Activated naive CD8-positive, alpha-beta T cell (primary cell): ENCODE measurements at regions not wholly inside any gene's neighbourhood (a gene's known extent, or its start where the extent isn't known, plus 50 kb on each side); places are given as distances from the start of the nearest gene placed in this dataset.
"Not testable (repeated sequence)": the region's sequence is repeated elsewhere in the genome, so short reads cannot be mapped to it uniquely, and the experiment has no call there.

Experiments
- H3K27ac Mint-ChIP-seq: one replicate; pipeline ENCODE4 v1.8.0; 2021; ENCODE audit warnings: mixed read lengths
- H3K27me3 Mint-ChIP-seq: one replicate; pipeline ENCODE4 v1.8.0; 2021; ENCODE audit warnings: mixed read lengths
- H3K36me3 Mint-ChIP-seq: one replicate; pipeline ENCODE4 v1.8.0; 2021; ENCODE audit warnings: mixed read lengths
- H3K4me1 Mint-ChIP-seq: one replicate; pipeline ENCODE4 v1.8.0; 2021; ENCODE audit warnings: low read depth, mixed read lengths
- H3K4me3 Mint-ChIP-seq: one replicate; pipeline ENCODE4 v1.8.0; 2021; ENCODE audit warnings: mild to moderate bottlenecking, mixed read lengths
- H3K9me3 Mint-ChIP-seq: one replicate; pipeline ENCODE4 v1.8.0; 2021; ENCODE audit warnings: low read depth, mixed read lengths

GRCh38 chr21:36621794-36622193 lies 77.1 kb upstream of the SIM2 start:
- not testable (repeated sequence) for H3K4me1 Mint-ChIP-seq, H3K4me3 Mint-ChIP-seq, H3K9me3 Mint-ChIP-seq, H3K27ac Mint-ChIP-seq, H3K27me3 Mint-ChIP-seq, H3K36me3 Mint-ChIP-seq

- H3K36me3 Mint-ChIP-seq, result peaks cover 2% of the 10 kb centered on the region
- no peaks in the 10 kb centered on the region for H3K9me3 Mint-ChIP-seq
- H3K4me1 Mint-ChIP-seq, result no peaks in the 10 kb centered on the region
- H3K27me3 Mint-ChIP-seq, result no peaks in the 10 kb centered on the region
- H3K27ac Mint-ChIP-seq, result no peak overlapping the region
- no peak overlapping the region for H3K4me3 Mint-ChIP-seq
Measured at GRCh38 chr21:36624105-36624504, 74.8 kb upstream of the SIM2 start.

GRCh38 chr21:36626791-36627190 lies 72.1 kb upstream of the SIM2 start:
- Mint-ChIP-seq H3K27me3 (no peaks in the 10 kb centered on the region), H3K27ac (no peak overlapping the region), H3K4me3 (no peak overlapping the region), H3K9me3 (no peaks in the 10 kb centered on the region), H3K4me1 (no peaks in the 10 kb centered on the region), H3K36me3 (no peaks in the 10 kb centered on the region)

GRCh38 chr21:36627242-36627641 lies 71.7 kb upstream of the SIM2 start:
- Mint-ChIP-seq H3K36me3 (no peaks in the 10 kb centered on the region), H3K27me3 (no peaks in the 10 kb centered on the region), H3K9me3 (no peaks in the 10 kb centered on the region), H3K4me1 (no peaks in the 10 kb centered on the region), H3K27ac (no peak overlapping the region), H3K4me3 (no peak overlapping the region)

GRCh38 chr21:36628106-36628505 lies 70.8 kb upstream of the SIM2 start:
- no peaks in the 10 kb centered on the region for H3K27me3 Mint-ChIP-seq
- H3K4me3 Mint-ChIP-seq, result no peak overlapping the region
- no peaks in the 10 kb centered on the region for H3K4me1 Mint-ChIP-seq
- no peaks in the 10 kb centered on the region for H3K9me3 Mint-ChIP-seq
- H3K36me3 Mint-ChIP-seq, result no peaks in the 10 kb centered on the region
- H3K27ac Mint-ChIP-seq, result no peak overlapping the region

- Mint-ChIP-seq H3K36me3 (no peaks in the 10 kb centered on the region), H3K27me3 (no peaks in the 10 kb centered on the region), H3K4me1 (no peaks in the 10 kb centered on the region)
Measured at GRCh38 chr21:36628761-36629460, 70.0 kb upstream of the SIM2 start.

GRCh38 chr21:36630485-36631206 lies 68.3 kb upstream of the SIM2 start:
- Mint-ChIP-seq H3K4me1 (no peaks in the 10 kb centered on the region), H3K4me3 (no peak overlapping the region), H3K9me3 (peaks cover 3% of the 10 kb centered on the region), H3K27ac (no peak overlapping the region), H3K27me3 (no peaks in the 10 kb centered on the region), H3K36me3 (no peaks in the 10 kb centered on the region)

More at GRCh38 chr21:36628761-36629460, 70.0 kb upstream of the SIM2 start:
- Mint-ChIP-seq H3K27ac (no peak overlapping the region), H3K9me3 (no peaks in the 10 kb centered on the region), H3K4me3 (no peak overlapping the region)

GRCh38 chr21:36636016-36636415 lies 62.9 kb upstream of the SIM2 start:
- H3K9me3 Mint-ChIP-seq, result peaks cover 19% of the 10 kb centered on the region
- H3K36me3 Mint-ChIP-seq, result peaks cover 8% of the 10 kb centered on the region
- H3K4me3 Mint-ChIP-seq, result no peak overlapping the region
- H3K27ac Mint-ChIP-seq, result no peak overlapping the region
- peaks cover 7% of the 10 kb centered on the region for H3K4me1 Mint-ChIP-seq
- H3K27me3 Mint-ChIP-seq, result no peaks in the 10 kb centered on the region

- Mint-ChIP-seq H3K4me1 (peaks cover 7% of the 10 kb centered on the region), H3K9me3 (peaks cover 19% of the 10 kb centered on the region), H3K27ac (no peak overlapping the region), H3K4me3 (no peak overlapping the region), H3K27me3 (no peaks in the 10 kb centered on the region), H3K36me3 (peaks cover 8% of the 10 kb centered on the region)
Measured at GRCh38 chr21:36636439-36636838, 62.5 kb upstream of the SIM2 start.

- Mint-ChIP-seq H3K36me3 (peaks cover 8% of the 10 kb centered on the region), H3K9me3 (peaks cover 19% of the 10 kb centered on the region), H3K27me3 (no peaks in the 10 kb centered on the region), H3K4me1 (peaks cover 7% of the 10 kb centered on the region), H3K4me3 (no peak overlapping the region), H3K27ac (no peak overlapping the region)
Measured at GRCh38 chr21:36639769-36640168, 59.1 kb upstream of the SIM2 start.

GRCh38 chr21:36640174-36640720 lies 58.7 kb upstream of the SIM2 start:
- H3K4me1 Mint-ChIP-seq, result peaks cover 7% of the 10 kb centered on the region
- H3K36me3 Mint-ChIP-seq, result peaks cover 8% of the 10 kb centered on the region
- H3K4me3 Mint-ChIP-seq, result no peak overlapping the region
- no peaks in the 10 kb centered on the region for H3K27me3 Mint-ChIP-seq
- H3K27ac Mint-ChIP-seq, result no peak overlapping the region
- peaks cover 19% of the 10 kb centered on the region for H3K9me3 Mint-ChIP-seq

GRCh38 chr21:36640721-36641244 lies 58.1 kb upstream of the SIM2 start:
- Mint-ChIP-seq H3K36me3 (peaks cover 8% of the 10 kb centered on the region), H3K9me3 (peaks cover 15% of the 10 kb centered on the region), H3K4me3 (no peak overlapping the region), H3K27ac (no peak overlapping the region), H3K4me1 (peaks cover 7% of the 10 kb centered on the region), H3K27me3 (no peaks in the 10 kb centered on the region)

GRCh38 chr21:36641346-36641745 lies 57.6 kb upstream of the SIM2 start:
- Mint-ChIP-seq H3K27me3 (no peaks in the 10 kb centered on the region), H3K36me3 (peaks cover 5% of the 10 kb centered on the region), H3K4me3 (no peak overlapping the region), H3K9me3 (peaks cover 9% of the 10 kb centered on the region), H3K27ac (no peak overlapping the region), H3K4me1 (peaks cover 7% of the 10 kb centered on the region)

- Mint-ChIP-seq H3K4me1 (peaks cover 8% of the 10 kb centered on the region), H3K4me3 (no peak overlapping the region), H3K27me3 (no peaks in the 10 kb centered on the region), H3K27ac (no peak overlapping the region), H3K36me3 (peaks cover 3% of the 10 kb centered on the region), H3K9me3 (peaks cover 5% of the 10 kb centered on the region)
Measured at GRCh38 chr21:36641886-36642285, 57.0 kb upstream of the SIM2 start.

GRCh38 chr21:36642777-36643176 lies 56.1 kb upstream of the SIM2 start:
- Mint-ChIP-seq H3K9me3 (no peaks in the 10 kb centered on the region), H3K4me1 (peaks cover 10% of the 10 kb centered on the region), H3K27me3 (no peaks in the 10 kb centered on the region), H3K4me3 (no peak overlapping the region), H3K27ac (no peak overlapping the region), H3K36me3 (peaks cover 3% of the 10 kb centered on the region)
